ENCODE measurements at regions not wholly inside any gene's neighbourhood (a gene's known extent, or its start where the extent isn't known, plus 50 kb on each side); places are given as distances from the start of the nearest gene placed in this dataset.

DNA sequence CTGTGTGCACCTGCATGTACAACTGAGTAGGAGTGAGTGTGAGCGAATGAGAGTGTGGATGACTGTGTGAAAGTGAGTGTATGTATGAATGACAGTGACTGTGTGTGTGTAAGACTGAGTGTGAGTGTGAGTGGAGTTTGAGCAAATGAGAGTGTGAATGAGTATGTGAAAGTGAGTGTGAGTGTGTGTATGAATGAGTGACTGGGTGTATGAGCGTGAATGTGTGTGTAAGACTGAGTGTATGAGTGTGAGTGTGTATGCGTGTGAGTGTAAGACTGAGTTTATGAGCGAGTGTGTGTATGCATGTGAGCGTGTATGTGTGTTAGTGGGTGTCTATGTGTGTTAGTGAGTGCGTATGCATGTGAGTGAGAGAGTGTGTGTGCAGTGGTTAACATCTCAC lies 220.8 kb downstream of the QKI start:
- no peak for DNase-seq (ENCODE audit: low spot score)
- TF ChIP-seq, protein P1, sequence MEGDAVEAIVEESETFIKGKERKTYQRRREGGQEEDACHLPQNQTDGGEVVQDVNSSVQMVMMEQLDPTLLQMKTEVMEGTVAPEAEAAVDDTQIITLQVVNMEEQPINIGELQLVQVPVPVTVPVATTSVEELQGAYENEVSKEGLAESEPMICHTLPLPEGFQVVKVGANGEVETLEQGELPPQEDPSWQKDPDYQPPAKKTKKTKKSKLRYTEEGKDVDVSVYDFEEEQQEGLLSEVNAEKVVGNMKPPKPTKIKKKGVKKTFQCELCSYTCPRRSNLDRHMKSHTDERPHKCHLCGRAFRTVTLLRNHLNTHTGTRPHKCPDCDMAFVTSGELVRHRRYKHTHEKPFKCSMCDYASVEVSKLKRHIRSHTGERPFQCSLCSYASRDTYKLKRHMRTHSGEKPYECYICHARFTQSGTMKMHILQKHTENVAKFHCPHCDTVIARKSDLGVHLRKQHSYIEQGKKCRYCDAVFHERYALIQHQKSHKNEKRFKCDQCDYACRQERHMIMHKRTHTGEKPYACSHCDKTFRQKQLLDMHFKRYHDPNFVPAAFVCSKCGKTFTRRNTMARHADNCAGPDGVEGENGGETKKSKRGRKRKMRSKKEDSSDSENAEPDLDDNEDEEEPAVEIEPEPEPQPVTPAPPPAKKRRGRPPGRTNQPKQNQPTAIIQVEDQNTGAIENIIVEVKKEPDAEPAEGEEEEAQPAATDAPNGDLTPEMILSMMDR (IDR thresholded peaks at IDR 0.05; ENCODE audit: extremely low read depth, missing control alignments), result no peak

DNA sequence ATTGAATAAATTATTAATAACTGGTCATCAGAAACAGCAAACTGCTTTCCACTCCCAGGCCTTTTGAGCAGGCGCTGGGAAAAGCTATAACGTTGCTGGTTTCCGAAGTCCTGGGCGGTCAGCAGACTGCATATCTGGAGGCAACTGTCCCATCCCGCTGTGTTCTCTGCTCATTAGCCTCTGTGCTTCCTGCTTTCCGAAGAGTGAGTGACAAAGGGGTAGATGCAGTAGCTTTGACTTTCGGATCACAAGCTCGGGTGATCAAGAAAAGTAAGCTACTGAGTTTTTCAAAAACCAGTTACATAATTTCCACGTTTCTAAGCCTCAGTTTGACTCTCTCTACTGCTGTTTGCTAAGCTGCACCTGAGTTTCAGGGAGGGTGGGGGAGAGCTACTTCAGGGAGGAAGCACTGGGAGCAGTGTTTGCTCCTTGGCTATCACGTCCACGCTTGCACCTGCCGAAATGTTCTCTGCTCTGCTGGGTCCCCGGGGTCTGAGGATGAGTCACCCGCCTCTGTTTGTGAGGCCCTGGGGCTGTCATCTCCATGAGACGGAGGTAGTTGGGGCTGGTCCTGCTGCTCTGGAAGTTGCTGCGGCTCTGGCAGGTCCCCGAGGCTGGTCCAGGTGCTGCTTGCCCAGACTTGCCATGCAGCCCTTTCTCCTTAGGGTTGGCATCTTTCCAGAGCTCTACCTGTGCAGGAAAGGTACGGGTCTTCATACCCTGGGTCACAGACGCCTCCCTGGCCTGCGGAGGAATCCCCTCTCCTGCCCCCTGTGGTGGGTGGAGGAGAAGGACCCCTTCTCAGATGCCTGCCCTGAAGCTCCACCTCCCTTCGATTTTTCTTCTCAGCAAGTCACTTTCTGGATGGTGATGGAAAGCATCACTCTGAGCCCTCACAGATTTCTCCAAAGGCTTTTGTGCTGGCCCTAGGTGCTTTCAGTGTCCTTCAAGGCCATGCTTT lies 220.0 kb downstream of the QKI start:
- TF ChIP-seq, protein P1 (IDR thresholded peaks at IDR 0.05; ENCODE audit: extremely low read depth, missing control alignments), result no peak

DNA sequence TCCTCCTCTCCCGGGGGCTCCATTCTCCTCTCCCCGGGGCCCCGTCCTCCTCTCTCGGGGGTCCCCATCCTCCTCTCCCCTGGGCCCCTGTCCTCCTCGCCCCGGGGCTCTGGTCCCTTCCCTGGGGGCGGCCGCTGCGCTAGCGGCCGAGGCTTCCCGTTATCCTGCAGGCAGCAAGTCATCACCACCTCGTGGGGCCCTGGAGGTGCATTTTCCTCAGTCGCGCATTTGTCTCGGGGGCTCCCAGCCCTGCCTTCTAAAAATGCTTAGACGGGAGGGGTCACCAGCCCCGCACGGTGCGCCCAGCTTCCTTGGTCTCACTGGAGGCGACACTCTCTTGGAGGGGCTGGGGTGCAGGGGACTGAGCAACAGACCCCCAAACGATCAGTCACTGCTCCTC lies 216.5 kb downstream of the QKI start:
- TF ChIP-seq, protein P1 (IDR thresholded peaks at IDR 0.05; ENCODE audit: extremely low read depth, missing control alignments), result no peak
- DNase-seq (ENCODE audit: low spot score), result no peak

More for the DNA sequence above, 220.0 kb downstream of the QKI start:
- no peak for DNase-seq (ENCODE audit: low spot score)

DNA sequence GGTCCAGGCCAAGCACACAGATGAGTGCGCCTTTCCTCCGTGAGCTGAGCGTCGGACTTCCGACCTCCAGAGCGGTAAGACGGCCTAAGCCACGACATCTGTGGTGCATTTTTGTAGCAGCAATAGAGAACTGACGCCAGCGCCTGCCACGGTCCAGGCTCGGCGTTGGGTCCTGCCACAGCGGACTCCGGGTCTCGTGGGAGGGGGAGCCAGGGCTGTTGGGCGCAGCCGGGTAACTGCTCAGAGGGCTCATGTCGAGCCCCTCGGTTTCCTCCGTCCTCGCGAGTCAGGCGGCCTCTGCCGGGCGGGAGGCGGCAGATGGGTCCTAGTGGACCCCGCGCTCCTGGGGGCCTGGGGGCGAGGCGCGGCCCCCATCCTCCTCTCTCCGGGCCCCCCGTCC lies 216.1 kb downstream of the QKI start:
- TF ChIP-seq, protein P1 (IDR thresholded peaks at IDR 0.05; ENCODE audit: extremely low read depth, missing control alignments), result no peak
- DNase-seq (ENCODE audit: low spot score), result no peak

DNA sequence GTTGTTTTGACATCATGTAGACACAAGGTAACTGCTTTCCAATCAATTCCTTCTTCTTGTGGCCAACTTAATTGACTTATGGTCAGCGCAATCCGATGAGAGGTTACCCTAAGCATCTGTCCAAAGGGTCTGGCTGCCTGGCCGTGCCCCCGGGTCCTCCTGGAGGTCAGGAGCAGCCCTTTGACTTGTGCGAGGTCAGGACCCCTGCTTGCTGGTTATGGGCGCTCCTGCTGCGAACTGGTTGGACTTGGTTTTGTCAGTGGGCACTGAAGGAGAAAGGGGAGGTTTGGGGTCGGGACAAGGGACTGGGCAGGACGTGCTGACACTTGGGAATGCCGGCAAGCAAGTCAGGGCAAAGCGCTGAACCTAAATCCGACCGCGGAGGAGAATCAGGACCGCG lies 215.6 kb downstream of the QKI start:
- TF ChIP-seq, protein P1 (IDR thresholded peaks at IDR 0.05; ENCODE audit: extremely low read depth, missing control alignments), result no peak
- DNase-seq (ENCODE audit: low spot score), result no peak

Measured in GM20000 (cell line).